ENCODE measurements at regions not wholly inside any gene's neighbourhood (a gene's known extent, or its start where the extent isn't known, plus 50 kb on each side); places are given as distances from the start of the nearest gene placed in this dataset.

DNA sequence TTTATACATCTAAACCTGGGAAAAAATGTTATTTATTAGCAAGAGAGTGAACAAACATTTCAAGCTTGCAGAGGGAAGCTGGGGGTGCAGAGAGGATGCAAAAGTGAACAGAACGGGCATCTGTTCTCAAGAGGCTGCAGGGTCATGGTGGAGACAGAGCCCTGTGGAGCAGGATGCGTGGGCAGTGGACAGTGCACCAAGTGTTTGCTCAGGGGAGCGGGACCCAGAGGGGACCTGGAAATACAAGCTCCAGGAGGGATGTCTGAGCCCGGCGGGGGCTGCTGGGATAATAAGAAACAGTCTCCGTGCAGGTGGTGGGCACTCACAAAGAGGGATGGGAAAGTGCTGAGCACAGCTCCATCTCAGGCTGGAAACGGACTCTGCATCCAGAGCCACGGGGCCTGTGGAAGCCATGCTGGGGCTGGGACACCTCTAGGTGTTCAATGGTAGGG lies 105.3 kb upstream of the SLC45A1 start:
- no peaks in the 10 kb centered on the region for H3K27me3 ChIP-seq (ENCODE audit: control insufficient read depth in 3 of 3, insufficient read depth in 3 of 3, low read length in 2 of 3)
- no peak for DNase-seq
- 79 to 85% methylated on average over 8 of the region's 8 CpGs for WGBS, 2 donors
- H3K9me3 ChIP-seq (ENCODE audit: control insufficient read depth in 4 of 4, insufficient read depth in 3 of 4, low read length in 3 of 4), result no peaks in the 10 kb centered on the region
- ATAC-seq (ENCODE audit: insufficient read depth, low FRiP score), result no peak
- TF ChIP-seq, protein P1, sequence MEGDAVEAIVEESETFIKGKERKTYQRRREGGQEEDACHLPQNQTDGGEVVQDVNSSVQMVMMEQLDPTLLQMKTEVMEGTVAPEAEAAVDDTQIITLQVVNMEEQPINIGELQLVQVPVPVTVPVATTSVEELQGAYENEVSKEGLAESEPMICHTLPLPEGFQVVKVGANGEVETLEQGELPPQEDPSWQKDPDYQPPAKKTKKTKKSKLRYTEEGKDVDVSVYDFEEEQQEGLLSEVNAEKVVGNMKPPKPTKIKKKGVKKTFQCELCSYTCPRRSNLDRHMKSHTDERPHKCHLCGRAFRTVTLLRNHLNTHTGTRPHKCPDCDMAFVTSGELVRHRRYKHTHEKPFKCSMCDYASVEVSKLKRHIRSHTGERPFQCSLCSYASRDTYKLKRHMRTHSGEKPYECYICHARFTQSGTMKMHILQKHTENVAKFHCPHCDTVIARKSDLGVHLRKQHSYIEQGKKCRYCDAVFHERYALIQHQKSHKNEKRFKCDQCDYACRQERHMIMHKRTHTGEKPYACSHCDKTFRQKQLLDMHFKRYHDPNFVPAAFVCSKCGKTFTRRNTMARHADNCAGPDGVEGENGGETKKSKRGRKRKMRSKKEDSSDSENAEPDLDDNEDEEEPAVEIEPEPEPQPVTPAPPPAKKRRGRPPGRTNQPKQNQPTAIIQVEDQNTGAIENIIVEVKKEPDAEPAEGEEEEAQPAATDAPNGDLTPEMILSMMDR (IDR thresholded peaks at IDR 0.05; ENCODE audit: control extremely low read depth, extremely low read depth), result no peak
- H3K9ac ChIP-seq (ENCODE audit: insufficient read depth in 1 of 2, low read length in 2 of 2), result no peak overlapping the region
- no peaks in the 10 kb centered on the region for H3K36me3 ChIP-seq (ENCODE audit: control insufficient read depth in 4 of 4, insufficient read depth in 4 of 4, low read length in 4 of 4)
- peaks cover 0 to 15% (median 10%) of the 10 kb centered on the region in 5 donors for H3K4me1 ChIP-seq (ENCODE audit: control insufficient read depth in 5 of 5, insufficient read depth in 5 of 5, low read length in 5 of 5)
- H3K4me3 ChIP-seq, result no peak overlapping the region
- H3K27ac ChIP-seq (ENCODE audit: low read depth in 1 of 2, low read length in 1 of 2), result peak overlapping the region in 1 of 2 donors; percentile 16

DNA sequence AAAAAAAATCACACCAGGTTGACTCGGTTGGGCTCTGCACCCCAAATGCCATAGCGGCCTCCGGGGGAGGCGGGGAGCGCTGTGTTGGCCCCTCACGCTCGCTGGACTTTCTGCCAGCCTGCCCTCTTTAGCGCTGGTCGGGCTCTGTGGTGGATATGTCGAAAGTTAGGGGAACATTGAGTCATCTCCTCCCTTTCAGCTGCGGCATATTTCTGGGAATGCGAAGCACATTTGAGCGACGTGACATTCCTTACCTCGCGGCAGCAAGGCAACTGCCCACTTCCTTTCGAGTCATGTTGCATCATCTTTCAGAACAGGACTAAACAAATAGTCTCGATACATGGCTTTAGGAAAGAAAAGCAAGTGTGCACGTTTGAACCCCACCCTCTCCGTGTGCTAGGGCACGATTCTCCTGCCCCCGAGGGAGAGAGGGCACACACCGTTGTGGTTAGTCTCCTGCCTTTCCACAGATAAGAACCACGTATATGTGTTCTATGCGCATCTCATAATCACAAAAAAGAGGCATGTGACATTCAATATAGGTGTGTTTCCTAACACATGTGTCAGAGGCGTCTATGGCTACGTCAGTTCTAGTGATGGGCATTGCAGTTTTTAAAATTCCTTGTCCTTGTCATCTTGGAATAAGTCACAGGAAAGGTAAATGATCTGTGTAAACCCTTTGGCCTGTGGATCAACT lies 105.9 kb upstream of the SLC45A1 start:
- DNase-seq, result peak; percentile 61 to 83 (median 76)
- H3K27ac ChIP-seq (ENCODE audit: low read depth in 1 of 2, low read length in 1 of 2), result peak overlapping the region in 1 of 2 donors; percentile 88
- H3K4me1 ChIP-seq (ENCODE audit: control insufficient read depth in 5 of 5, insufficient read depth in 5 of 5, low read length in 5 of 5), result peaks cover 0 to 13% (median 9%) of the 10 kb centered on the region in 5 donors
- TF ChIP-seq, protein P1 (IDR thresholded peaks at IDR 0.05; ENCODE audit: control extremely low read depth, extremely low read depth), result no peak
- no peak overlapping the region for H3K9ac ChIP-seq (ENCODE audit: insufficient read depth in 1 of 2, low read length in 2 of 2)
- WGBS, 2 donors, result 12 to 23% methylated on average over 27 of the region's 27 CpGs
- no peaks in the 10 kb centered on the region for H3K36me3 ChIP-seq (ENCODE audit: control insufficient read depth in 4 of 4, insufficient read depth in 4 of 4, low read length in 4 of 4)
- H3K27me3 ChIP-seq (ENCODE audit: control insufficient read depth in 3 of 3, insufficient read depth in 3 of 3, low read length in 2 of 3), result no peaks in the 10 kb centered on the region
- peak; percentile 84 for ATAC-seq (ENCODE audit: insufficient read depth, low FRiP score)
- H3K9me3 ChIP-seq (ENCODE audit: control insufficient read depth in 4 of 4, insufficient read depth in 3 of 4, low read length in 3 of 4), result no peaks in the 10 kb centered on the region
- no peak overlapping the region for H3K4me3 ChIP-seq

- TF ChIP-seq, protein P1 (IDR thresholded peaks at IDR 0.05; ENCODE audit: control extremely low read depth, extremely low read depth), result no peak
- DNase-seq, result no peak
- ATAC-seq (ENCODE audit: insufficient read depth, low FRiP score), result peak; percentile 19
- H3K36me3 ChIP-seq (ENCODE audit: control insufficient read depth in 4 of 4, insufficient read depth in 4 of 4, low read length in 4 of 4), result no peaks in the 10 kb centered on the region
- peak overlapping the region in 1 of 2 donors; percentile 88 for H3K27ac ChIP-seq (ENCODE audit: low read depth in 1 of 2, low read length in 1 of 2)
- H3K9ac ChIP-seq (ENCODE audit: insufficient read depth in 1 of 2, low read length in 2 of 2), result no peak overlapping the region
- H3K4me3 ChIP-seq, result no peak overlapping the region
- H3K9me3 ChIP-seq (ENCODE audit: control insufficient read depth in 4 of 4, insufficient read depth in 3 of 4, low read length in 3 of 4), result no peaks in the 10 kb centered on the region
- H3K4me1 ChIP-seq (ENCODE audit: control insufficient read depth in 5 of 5, insufficient read depth in 5 of 5, low read length in 5 of 5), result peaks cover 0 to 10% (median 5%) of the 10 kb centered on the region in 5 donors
- H3K27me3 ChIP-seq (ENCODE audit: control insufficient read depth in 3 of 3, insufficient read depth in 3 of 3, low read length in 2 of 3), result no peaks in the 10 kb centered on the region
- 45 to 63% methylated on average over 17 of the region's 17 CpGs for WGBS, 2 donors
These were observed 106.5 kb upstream of the SLC45A1 start for GRCh38 chr1:8211251-8211882.
